ENCODE measurements at regions not wholly inside any gene's neighbourhood (a gene's known extent, or its start where the extent isn't known, plus 50 kb on each side); places are given as distances from the start of the nearest gene placed in this dataset.

DNA sequence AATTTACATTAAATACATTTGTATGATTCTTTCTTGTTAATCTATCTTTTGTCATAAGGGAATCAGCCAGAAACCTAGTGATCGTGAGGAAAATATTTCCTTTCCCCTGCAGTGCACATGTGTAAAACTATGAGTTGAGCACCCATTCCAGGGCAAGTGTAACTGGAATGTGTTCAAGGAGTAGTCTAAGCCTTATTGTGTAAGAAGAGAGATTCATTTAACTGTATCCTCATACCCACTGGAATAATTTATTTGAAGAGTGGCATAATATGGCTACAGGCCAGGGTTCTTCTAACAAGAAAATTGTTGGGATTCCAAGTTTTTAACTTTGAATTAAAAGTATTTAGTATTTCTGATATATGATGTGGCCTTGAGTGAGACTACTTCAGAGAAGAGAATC lies 1692.7 kb downstream of the EFNA5 start:
- TF ChIP-seq, protein P1, sequence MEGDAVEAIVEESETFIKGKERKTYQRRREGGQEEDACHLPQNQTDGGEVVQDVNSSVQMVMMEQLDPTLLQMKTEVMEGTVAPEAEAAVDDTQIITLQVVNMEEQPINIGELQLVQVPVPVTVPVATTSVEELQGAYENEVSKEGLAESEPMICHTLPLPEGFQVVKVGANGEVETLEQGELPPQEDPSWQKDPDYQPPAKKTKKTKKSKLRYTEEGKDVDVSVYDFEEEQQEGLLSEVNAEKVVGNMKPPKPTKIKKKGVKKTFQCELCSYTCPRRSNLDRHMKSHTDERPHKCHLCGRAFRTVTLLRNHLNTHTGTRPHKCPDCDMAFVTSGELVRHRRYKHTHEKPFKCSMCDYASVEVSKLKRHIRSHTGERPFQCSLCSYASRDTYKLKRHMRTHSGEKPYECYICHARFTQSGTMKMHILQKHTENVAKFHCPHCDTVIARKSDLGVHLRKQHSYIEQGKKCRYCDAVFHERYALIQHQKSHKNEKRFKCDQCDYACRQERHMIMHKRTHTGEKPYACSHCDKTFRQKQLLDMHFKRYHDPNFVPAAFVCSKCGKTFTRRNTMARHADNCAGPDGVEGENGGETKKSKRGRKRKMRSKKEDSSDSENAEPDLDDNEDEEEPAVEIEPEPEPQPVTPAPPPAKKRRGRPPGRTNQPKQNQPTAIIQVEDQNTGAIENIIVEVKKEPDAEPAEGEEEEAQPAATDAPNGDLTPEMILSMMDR (conservative IDR thresholded peaks at IDR 0.05; ENCODE audit: low read length), result no peak
- TF ChIP-seq EZH2phosphoT487 (IDR thresholded peaks at IDR 0.05; ENCODE audit: borderline replicate concordance, low read depth, low read length), result no peak
